PC-9 (cell line): ENCODE measurements at regions not wholly inside any gene's neighbourhood (a gene's known extent, or its start where the extent isn't known, plus 50 kb on each side); places are given as distances from the start of the nearest gene placed in this dataset.

Source experiments
- BruUV-seq: library from RNA; stranded (reverse); fragments of 400-500 nt; replicated peaks from 2 replicates; lab custom pipeline; 2021; lab: Mats Ljungman, UMichigan
- CTCF ChIA-PET: fragments of 300-600 bp; sonication (Branson Sonifier 250); formaldehyde crosslinking; loops from one replicate; lab custom pipeline; 2022; ENCODE audit warnings: antibody characterized with exemption; lab: Charles Lee
- POLR2A ChIA-PET: fragments of 300-600 bp; sonication (Branson Sonifier 250); formaldehyde crosslinking; loops from one replicate; lab custom pipeline; 2022; ENCODE audit warnings: antibody characterized with exemption; ENCODE audit not compliant: unreplicated experiment; lab: Charles Lee
- DNase-seq, 2 experiments: peaks; one replicate each; pipeline versions ENCODE4 v3.0.0 to v3.0.0-alpha.2; 2015 to 2022; ENCODE audit warnings: mixed read lengths in 1 of 2
- H2AFZ ChIP-seq: fragments of 200-600 bp; sonication (generic); 2 replicates; pipeline ENCODE4 v1.8.1; 2017; ENCODE audit warnings: antibody characterized with exemption
- H3F3A ChIP-seq: fragments of 200-600 bp; sonication (generic); 2 replicates; pipeline ENCODE4 v1.8.1; 2017; ENCODE audit warnings: antibody characterized with exemption, mild to moderate bottlenecking, low read depth; ENCODE audit not compliant: insufficient read depth
- H3K27ac ChIP-seq: fragments of 200-600 bp; sonication (generic); 2 replicates; pipeline ENCODE4 v1.6.1; 2016; ENCODE audit warnings: mixed run types
- H3K27me3 ChIP-seq: fragments of 200-600 bp; sonication (generic); 2 replicates; pipeline ENCODE4 v1.6.1; 2016; ENCODE audit warnings: low read depth, mixed run types; ENCODE audit not compliant: insufficient read depth
- H3K36me3 ChIP-seq: fragments of 200-600 bp; sonication (generic); 2 replicates; pipeline ENCODE4 v1.6.1; 2016; ENCODE audit warnings: low read depth, mixed run types
- H3K4me1 ChIP-seq: fragments of 200-600 bp; sonication (generic); replicated peaks from 2 replicates; pipeline ENCODE4 v1.6.1; 2016; ENCODE audit warnings: mixed run types; ENCODE audit not compliant: insufficient read depth
- H3K4me2 ChIP-seq: fragments of 200-600 bp; sonication (generic); 2 replicates; pipeline ENCODE4 v1.6.1; 2017; ENCODE audit warnings: mixed run types
- H3K4me3 ChIP-seq: fragments of 200-600 bp; sonication (generic); 2 replicates; pipeline ENCODE4 v1.6.1; 2016; ENCODE audit warnings: mixed run types
- H3K79me2 ChIP-seq: fragments of 200-600 bp; sonication (generic); 2 replicates; pipeline ENCODE4 v1.6.1; 2017; ENCODE audit warnings: low read depth, mixed run types
- H3K9me2 ChIP-seq: fragments of 200-600 bp; sonication (generic); 2 replicates; pipeline ENCODE4 v1.8.1; 2017; ENCODE audit warnings: mild to moderate bottlenecking; ENCODE audit not compliant: insufficient read depth
- H3K9me3 ChIP-seq: fragments of 200-600 bp; sonication (generic); 2 replicates; pipeline ENCODE4 v1.8.1; 2016; ENCODE audit warnings: low read depth; ENCODE audit not compliant: insufficient read depth
- H4K20me1 ChIP-seq: fragments of 200-600 bp; sonication (generic); 2 replicates; pipeline ENCODE4 v1.8.1; 2017; ENCODE audit not compliant: insufficient read depth
- EZH2 ChIP-seq: fragments of 200-600 bp; sonication (generic); IDR thresholded peaks from 2 replicates; pipeline ENCODE4 v1.8.0; 2017; ENCODE audit warnings: antibody characterized with exemption, low read depth
- intact Hi-C: fragments of 100-400 bp; cut with micrococcal nuclease; formaldehyde crosslinking; loops from one replicate; pipeline ENCODE4 v1.10.0; 2022; ENCODE audit not compliant: unreplicated experiment
- TF ChIP-seq, protein P1 (sequence below): fragments of 200-600 bp; sonication (generic); conservative IDR thresholded peaks from 2 replicates; pipeline ENCODE4 v1.6.1; 2017; ENCODE audit warnings: mixed run types, antibody characterized with exemption, mild to moderate bottlenecking, moderate library complexity

DNA sequence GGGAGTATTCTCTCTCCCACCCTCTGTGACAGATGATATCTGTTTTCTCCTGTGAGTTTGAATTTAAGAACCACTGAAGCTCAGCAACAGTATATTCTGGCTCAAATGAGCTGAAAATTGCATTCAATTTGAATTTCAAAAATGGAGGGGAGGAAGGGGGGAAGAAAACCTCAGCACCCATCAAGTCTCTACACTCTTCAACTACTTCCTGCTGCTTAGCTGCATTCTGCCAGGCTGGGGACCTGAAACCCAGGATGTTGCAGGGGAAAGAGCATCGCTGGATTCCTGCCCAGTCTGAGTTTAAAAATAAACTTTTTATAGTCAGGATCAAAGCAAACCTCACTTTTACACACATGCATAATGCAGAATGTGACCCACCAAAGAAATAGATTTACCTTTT lies 214.3 kb upstream of the ESRRG start:
- TF ChIP-seq EZH2 = no peak
- TF ChIP-seq, protein P1, sequence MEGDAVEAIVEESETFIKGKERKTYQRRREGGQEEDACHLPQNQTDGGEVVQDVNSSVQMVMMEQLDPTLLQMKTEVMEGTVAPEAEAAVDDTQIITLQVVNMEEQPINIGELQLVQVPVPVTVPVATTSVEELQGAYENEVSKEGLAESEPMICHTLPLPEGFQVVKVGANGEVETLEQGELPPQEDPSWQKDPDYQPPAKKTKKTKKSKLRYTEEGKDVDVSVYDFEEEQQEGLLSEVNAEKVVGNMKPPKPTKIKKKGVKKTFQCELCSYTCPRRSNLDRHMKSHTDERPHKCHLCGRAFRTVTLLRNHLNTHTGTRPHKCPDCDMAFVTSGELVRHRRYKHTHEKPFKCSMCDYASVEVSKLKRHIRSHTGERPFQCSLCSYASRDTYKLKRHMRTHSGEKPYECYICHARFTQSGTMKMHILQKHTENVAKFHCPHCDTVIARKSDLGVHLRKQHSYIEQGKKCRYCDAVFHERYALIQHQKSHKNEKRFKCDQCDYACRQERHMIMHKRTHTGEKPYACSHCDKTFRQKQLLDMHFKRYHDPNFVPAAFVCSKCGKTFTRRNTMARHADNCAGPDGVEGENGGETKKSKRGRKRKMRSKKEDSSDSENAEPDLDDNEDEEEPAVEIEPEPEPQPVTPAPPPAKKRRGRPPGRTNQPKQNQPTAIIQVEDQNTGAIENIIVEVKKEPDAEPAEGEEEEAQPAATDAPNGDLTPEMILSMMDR = no peak
- no peaks in the 10 kb centered on the region for H3K9me2 ChIP-seq
- H3F3A ChIP-seq = no peaks in the 10 kb centered on the region
- H4K20me1 ChIP-seq = no peaks in the 10 kb centered on the region
- no peak for DNase-seq
- no peak overlapping the region for H3K4me3 ChIP-seq
- no peaks in the 10 kb centered on the region for H3K36me3 ChIP-seq
- BruUV-seq = no TSS peak
- no peaks in the 10 kb centered on the region for H3K4me1 ChIP-seq
- H3K27ac ChIP-seq = no peak overlapping the region
- no peak overlapping the region for H2AFZ ChIP-seq
- no peaks in the 10 kb centered on the region for H3K9me3 ChIP-seq
- intact Hi-C loops = no loop called here
- ChIA-PET POLR2A (no interaction called here), CTCF (no interaction called here)
- no peaks in the 10 kb centered on the region for H3K79me2 ChIP-seq
- no peak overlapping the region for H3K4me2 ChIP-seq
- H3K27me3 ChIP-seq = no peaks in the 10 kb centered on the region

DNA sequence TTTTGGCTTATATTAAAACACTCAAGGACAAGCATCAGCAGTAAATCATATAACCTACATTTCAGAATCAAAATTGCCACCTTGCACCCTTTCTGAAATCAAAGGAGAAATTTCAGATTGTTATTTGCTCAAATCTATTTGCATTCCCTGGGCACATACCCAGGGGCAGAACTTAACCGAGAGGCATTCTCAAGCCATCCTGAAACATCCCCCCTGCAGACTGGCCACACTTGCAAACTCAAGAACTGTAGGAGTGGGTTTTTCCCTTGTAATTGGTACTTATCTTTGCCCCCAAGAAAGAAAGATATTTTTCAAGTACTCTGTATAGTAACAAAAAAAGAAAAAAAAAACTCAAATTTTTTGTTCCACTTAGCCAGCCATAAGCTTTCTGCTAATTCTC lies 213.6 kb upstream of the ESRRG start:
- H3K79me2 ChIP-seq = no peaks in the 10 kb centered on the region
- H3F3A ChIP-seq = no peaks in the 10 kb centered on the region
- ChIA-PET POLR2A (no interaction called here), CTCF (no interaction called here)
- H3K4me3 ChIP-seq = no peak overlapping the region
- H3K9me3 ChIP-seq = no peaks in the 10 kb centered on the region
- H3K9me2 ChIP-seq = no peaks in the 10 kb centered on the region
- H3K4me2 ChIP-seq = no peak overlapping the region
- no peak overlapping the region for H2AFZ ChIP-seq
- no peaks in the 10 kb centered on the region for H3K27me3 ChIP-seq
- H4K20me1 ChIP-seq = no peaks in the 10 kb centered on the region
- H3K27ac ChIP-seq = no peak overlapping the region
- no TSS peak for BruUV-seq
- H3K4me1 ChIP-seq = no peaks in the 10 kb centered on the region
- intact Hi-C loops = no loop called here
- TF ChIP-seq, protein P1 = no peak
- TF ChIP-seq EZH2 = no peak
- no peaks in the 10 kb centered on the region for H3K36me3 ChIP-seq
- DNase-seq = no peak

DNA sequence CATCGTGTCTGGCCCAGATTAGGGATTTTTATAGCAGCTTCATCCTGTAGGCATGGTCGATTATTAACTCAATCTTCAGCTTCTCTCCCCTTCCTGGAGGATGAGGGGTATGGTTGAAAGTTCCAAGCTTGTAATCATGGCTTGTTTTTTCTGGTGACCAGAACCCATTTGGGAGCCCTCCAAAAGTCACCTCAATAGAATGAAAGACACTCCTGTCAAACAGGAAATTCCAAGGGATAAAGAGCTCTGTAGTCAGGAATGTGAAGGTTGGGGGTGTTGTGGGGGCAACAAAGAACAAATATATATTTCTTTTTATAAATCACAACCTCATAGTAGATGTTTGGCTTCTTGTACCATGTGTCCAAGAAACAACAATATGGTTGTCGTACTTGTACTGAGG lies 212.7 kb upstream of the ESRRG start:
- Histone ChIP-seq H3K4me2 (no peak overlapping the region), H3K9me3 (no peaks in the 10 kb centered on the region), H3K27ac (no peak overlapping the region), H3K9me2 (no peaks in the 10 kb centered on the region), H4K20me1 (no peaks in the 10 kb centered on the region), H3K4me1 (no peaks in the 10 kb centered on the region), H3F3A (no peaks in the 10 kb centered on the region), H3K79me2 (no peaks in the 10 kb centered on the region), H3K36me3 (no peaks in the 10 kb centered on the region), H2AFZ (no peak overlapping the region), H3K4me3 (no peak overlapping the region), H3K27me3 (no peaks in the 10 kb centered on the region)
- TF ChIP-seq, protein P1 = no peak
- TF ChIP-seq EZH2 = no peak
- BruUV-seq = no TSS peak
- CTCF ChIA-PET = interaction anchor here (0.7 kb wide), 1 partner anchor 784 kb away, joined by 3 read pairs; no protein-coding TSS in a partner anchor
- intact Hi-C loops = no loop called here
- no peak for DNase-seq
- POLR2A ChIA-PET = no interaction called here
